LNCaP clone FGC (cell line): ENCODE measurements at regions not wholly inside any gene's neighbourhood (a gene's known extent, or its start where the extent isn't known, plus 50 kb on each side); places are given as distances from the start of the nearest gene placed in this dataset.

Source experiments
- DNase-seq: peaks from one replicate; pipeline ENCODE4 v3.0.0-alpha.2; 2011; ENCODE audit warnings: low read depth
- H3K4me3 ChIP-seq: 2 replicates; pipeline ENCODE4 v1.5.1; 2011; ENCODE audit warnings: mild to moderate bottlenecking, low read depth, low read length, control low read depth
- TF ChIP-seq, protein P1 (sequence below): IDR thresholded peaks from 2 replicates; pipeline ENCODE4 v1.5.1; 2012; ENCODE audit warnings: mild to moderate bottlenecking; ENCODE audit not compliant: control insufficient read depth, insufficient read depth; ENCODE audit errors: extremely low read depth

DNA sequence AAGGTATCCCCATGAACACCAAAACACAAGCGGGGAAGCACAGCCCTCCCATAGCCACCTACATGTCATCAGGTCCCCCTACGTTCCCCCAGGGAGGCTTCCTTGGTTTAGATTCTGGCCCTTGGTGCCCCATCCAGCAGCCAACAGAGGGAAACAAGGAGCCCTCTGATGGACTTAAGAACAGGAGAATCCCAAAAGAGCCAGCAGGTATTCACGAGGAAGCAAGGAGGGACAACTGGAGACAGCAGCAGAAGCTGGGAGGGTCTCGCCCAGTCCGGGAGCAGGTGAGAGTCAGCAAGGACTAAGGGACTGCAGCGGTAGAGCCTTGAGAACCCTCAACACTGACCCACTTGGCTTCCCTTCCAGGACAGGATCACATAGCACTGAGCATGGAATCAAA, 58.4 kb upstream of the TOP1 start:
- H3K4me3 ChIP-seq: no peak overlapping the region
- TF ChIP-seq, protein P1, sequence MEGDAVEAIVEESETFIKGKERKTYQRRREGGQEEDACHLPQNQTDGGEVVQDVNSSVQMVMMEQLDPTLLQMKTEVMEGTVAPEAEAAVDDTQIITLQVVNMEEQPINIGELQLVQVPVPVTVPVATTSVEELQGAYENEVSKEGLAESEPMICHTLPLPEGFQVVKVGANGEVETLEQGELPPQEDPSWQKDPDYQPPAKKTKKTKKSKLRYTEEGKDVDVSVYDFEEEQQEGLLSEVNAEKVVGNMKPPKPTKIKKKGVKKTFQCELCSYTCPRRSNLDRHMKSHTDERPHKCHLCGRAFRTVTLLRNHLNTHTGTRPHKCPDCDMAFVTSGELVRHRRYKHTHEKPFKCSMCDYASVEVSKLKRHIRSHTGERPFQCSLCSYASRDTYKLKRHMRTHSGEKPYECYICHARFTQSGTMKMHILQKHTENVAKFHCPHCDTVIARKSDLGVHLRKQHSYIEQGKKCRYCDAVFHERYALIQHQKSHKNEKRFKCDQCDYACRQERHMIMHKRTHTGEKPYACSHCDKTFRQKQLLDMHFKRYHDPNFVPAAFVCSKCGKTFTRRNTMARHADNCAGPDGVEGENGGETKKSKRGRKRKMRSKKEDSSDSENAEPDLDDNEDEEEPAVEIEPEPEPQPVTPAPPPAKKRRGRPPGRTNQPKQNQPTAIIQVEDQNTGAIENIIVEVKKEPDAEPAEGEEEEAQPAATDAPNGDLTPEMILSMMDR: no peak
- no peak for DNase-seq

DNA sequence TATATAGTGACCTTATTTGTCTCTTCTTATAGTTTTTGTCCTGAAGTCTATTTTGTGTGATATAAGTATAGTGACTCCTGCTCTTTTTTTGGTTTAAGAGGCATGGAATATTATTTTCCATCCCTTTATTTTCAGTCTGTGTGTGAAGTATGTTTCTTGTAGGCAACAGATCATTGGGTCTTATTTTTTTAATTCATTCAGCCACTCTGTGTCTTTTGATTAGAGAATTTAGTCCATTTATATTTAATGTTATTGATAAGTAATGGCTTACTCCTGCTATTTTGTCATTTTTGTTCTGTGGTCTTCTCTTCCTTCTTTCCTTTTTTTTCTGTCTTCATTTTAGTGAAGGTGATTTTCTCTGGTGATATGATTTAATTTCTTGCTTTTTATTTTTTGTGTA, 51.4 kb upstream of the TOP1 start:
- no peak overlapping the region for H3K4me3 ChIP-seq
- no peak for DNase-seq
- TF ChIP-seq, protein P1: no peak

DNA sequence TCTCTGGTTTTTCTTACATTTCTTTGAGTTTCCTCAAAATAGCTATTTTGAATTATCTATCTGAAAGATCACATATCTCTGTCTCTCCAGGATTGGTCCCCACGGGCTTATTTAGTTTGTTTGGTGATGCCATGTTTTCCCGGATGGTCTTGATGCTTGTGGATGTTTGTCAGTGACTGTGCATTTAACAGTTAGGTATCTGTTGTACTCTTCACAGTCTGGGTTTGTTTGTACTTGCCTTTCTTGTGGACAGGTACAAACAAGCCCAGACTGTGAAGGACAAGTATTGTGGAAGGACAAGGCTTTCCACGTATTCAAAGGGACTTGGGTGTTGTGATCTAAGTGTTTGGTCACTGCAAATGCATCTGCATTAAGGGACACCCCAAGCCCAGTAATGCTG, 49.9 kb upstream of the TOP1 start:
- H3K4me3 ChIP-seq: no peak overlapping the region
- TF ChIP-seq, protein P1: no peak
- no peak for DNase-seq
